ENCODE measurements at regions not wholly inside any gene's neighbourhood (a gene's known extent, or its start where the extent isn't known, plus 50 kb on each side); places are given as distances from the start of the nearest gene placed in this dataset.

DNA sequence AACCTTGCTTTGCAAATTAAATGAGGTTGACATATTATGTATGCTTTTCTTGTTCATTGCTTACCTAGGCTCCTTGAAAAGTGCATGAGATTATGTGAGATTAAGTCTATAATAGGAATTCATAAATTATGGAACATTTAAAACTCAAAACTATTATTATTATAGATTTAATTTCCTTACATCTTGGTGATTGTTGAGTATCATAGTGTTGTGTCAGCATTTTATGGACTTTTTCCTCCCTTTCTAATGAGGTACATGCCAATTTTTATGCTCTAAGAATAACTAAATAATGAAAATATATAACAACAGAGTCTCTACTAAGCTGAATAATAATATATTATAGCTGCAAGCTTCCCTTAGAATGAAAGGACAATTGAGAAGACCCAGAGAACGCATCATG is 848.8 kb upstream of the AADAT start:
- H3K4me3 ChIP-seq, result no peak overlapping the region
- TF ChIP-seq, protein P1, sequence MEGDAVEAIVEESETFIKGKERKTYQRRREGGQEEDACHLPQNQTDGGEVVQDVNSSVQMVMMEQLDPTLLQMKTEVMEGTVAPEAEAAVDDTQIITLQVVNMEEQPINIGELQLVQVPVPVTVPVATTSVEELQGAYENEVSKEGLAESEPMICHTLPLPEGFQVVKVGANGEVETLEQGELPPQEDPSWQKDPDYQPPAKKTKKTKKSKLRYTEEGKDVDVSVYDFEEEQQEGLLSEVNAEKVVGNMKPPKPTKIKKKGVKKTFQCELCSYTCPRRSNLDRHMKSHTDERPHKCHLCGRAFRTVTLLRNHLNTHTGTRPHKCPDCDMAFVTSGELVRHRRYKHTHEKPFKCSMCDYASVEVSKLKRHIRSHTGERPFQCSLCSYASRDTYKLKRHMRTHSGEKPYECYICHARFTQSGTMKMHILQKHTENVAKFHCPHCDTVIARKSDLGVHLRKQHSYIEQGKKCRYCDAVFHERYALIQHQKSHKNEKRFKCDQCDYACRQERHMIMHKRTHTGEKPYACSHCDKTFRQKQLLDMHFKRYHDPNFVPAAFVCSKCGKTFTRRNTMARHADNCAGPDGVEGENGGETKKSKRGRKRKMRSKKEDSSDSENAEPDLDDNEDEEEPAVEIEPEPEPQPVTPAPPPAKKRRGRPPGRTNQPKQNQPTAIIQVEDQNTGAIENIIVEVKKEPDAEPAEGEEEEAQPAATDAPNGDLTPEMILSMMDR (IDR thresholded peaks at IDR 0.05), result no peak
- TF ChIP-seq EP300 (IDR thresholded peaks at IDR 0.05), result no peak
- TF ChIP-seq POLR2A (IDR thresholded peaks at IDR 0.05), result no peak
- TF ChIP-seq POLR2AphosphoS5 (IDR thresholded peaks at IDR 0.05), result no peak
- H3K9me3 ChIP-seq, result peaks cover 0 to 28% (median 0%) of the 10 kb centered on the region in 4 donors
- WGBS, 5 donors, result 43 to 87% (median 69%) methylated on average over 1 of the region's 1 CpG
- H3K27ac ChIP-seq, result no peak overlapping the region
- DNase-seq, result no peak
- H3K4me1 ChIP-seq, result no peaks in the 10 kb centered on the region
- H3K36me3 ChIP-seq, result no peaks in the 10 kb centered on the region
- no peaks in the 10 kb centered on the region for H3K27me3 ChIP-seq
- intact Hi-C loops (cut with DNase I; ENCODE audit: low total_unique reads), result no loop called here

DNA sequence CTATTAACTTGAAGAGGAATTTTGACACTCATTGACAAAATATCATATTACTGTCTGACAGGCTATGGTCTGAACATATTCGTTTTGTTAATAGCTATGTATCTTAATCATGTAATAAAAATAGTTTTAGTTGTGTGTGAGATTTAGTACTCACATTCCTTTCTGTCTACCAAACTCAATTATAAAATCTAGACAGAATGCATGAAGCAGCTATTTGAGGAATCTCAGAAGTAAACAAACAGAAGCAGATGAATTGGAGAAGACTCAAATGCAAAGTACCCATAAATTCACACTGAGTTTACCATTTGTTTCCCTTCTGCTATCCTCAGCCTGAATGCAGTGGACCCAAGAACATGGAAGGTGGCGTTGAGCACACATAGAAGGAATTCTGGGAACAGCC is 841.6 kb upstream of the AADAT start:
- no peaks in the 10 kb centered on the region for H3K36me3 ChIP-seq
- WGBS, 5 donors, result 56 to 81% (median 70%) methylated on average over 2 of the region's 2 CpGs
- TF ChIP-seq POLR2AphosphoS5 (IDR thresholded peaks at IDR 0.05) (no peak), POLR2A (IDR thresholded peaks at IDR 0.05) (no peak), EP300 (IDR thresholded peaks at IDR 0.05) (no peak)
- TF ChIP-seq, protein P1 (IDR thresholded peaks at IDR 0.05), result no peak
- H3K27ac ChIP-seq, result no peak overlapping the region
- intact Hi-C loops (cut with DNase I; ENCODE audit: low total_unique reads), result no loop called here
- DNase-seq, result no peak
- H3K4me3 ChIP-seq, result no peak overlapping the region
- no peaks in the 10 kb centered on the region for H3K9me3 ChIP-seq
- no peaks in the 10 kb centered on the region for H3K4me1 ChIP-seq
- no peaks in the 10 kb centered on the region for H3K27me3 ChIP-seq

DNA sequence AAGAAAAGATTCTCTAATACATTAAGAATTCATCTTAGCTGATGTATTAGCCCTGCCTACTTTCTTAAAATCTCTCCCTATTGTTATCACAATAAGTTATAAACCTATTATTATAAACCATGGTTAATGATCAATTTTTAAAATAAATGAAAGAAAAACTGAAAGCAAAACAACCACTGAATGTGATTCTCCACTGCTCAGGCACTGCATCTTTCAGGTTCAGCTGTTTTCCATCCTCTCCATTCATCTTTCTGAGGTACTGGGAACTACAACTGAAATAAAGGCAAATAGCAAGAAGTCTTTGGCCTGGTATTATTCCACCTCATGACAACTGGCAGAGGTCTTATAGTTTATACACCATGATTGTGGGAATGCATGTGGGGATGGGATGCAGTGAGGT is 798.9 kb upstream of the AADAT start:
- TF ChIP-seq, protein P1 (IDR thresholded peaks at IDR 0.05), result no peak
- TF ChIP-seq POLR2A (IDR thresholded peaks at IDR 0.05), result no peak
- TF ChIP-seq POLR2AphosphoS5 (IDR thresholded peaks at IDR 0.05), result no peak
- no peak for TF ChIP-seq EP300 (IDR thresholded peaks at IDR 0.05)
- no peaks in the 10 kb centered on the region for H3K36me3 ChIP-seq
- no peaks in the 10 kb centered on the region for H3K4me1 ChIP-seq
- intact Hi-C loops (cut with DNase I; ENCODE audit: low total_unique reads), result no loop called here
- peaks cover 0 to 11% (median 6%) of the 10 kb centered on the region in 4 donors for H3K9me3 ChIP-seq
- no peaks in the 10 kb centered on the region for H3K27me3 ChIP-seq
- DNase-seq, result no peak
- H3K4me3 ChIP-seq, result no peak overlapping the region
- no peak overlapping the region for H3K27ac ChIP-seq

DNA sequence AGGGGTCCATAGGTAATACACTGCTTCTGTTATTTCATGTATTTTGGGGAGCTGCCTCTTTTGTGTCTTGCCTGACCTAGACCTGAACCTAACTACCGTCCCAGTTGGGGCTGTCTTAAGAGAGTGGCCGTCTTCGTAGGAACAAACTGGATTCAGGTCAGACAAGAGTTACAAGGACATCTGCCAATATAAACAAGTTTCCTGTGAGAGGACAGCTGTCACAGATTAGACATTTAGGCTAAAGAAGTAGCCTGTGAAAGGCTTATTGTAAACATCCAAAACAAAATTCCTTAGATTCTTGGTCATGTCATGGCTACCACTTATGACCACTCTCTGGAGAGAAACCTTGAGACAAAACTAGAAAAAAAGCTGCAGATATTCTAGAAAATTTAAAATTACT is 797.6 kb upstream of the AADAT start:
- Histone ChIP-seq H3K27ac (no peak overlapping the region), H3K36me3 (no peaks in the 10 kb centered on the region), H3K27me3 (no peaks in the 10 kb centered on the region), H3K9me3 (peaks cover 0 to 3% (median 0%) of the 10 kb centered on the region in 4 donors), H3K4me3 (no peak overlapping the region), H3K4me1 (no peaks in the 10 kb centered on the region)
- DNase-seq, result no peak
- no peak for TF ChIP-seq POLR2AphosphoS5 (IDR thresholded peaks at IDR 0.05)
- TF ChIP-seq EP300 (IDR thresholded peaks at IDR 0.05), result no peak
- no peak for TF ChIP-seq POLR2A (IDR thresholded peaks at IDR 0.05)
- TF ChIP-seq, protein P1 (IDR thresholded peaks at IDR 0.05), result no peak
- intact Hi-C loops (cut with DNase I; ENCODE audit: low total_unique reads), result no loop called here
- WGBS, 5 donors, result 26 to 30% (median 28%) methylated on average over 3 of the region's 3 CpGs
